ENCODE measurements at regions not wholly inside any gene's neighbourhood (a gene's known extent, or its start where the extent isn't known, plus 50 kb on each side); places are given as distances from the start of the nearest gene placed in this dataset.

- in situ Hi-C loops (cut with MboI; ENCODE audit: low sequenced_read_pairs in 4 of 4) (no loop called here), intact Hi-C loops (cut with DNase I; ENCODE audit: low total_unique reads) (no loop called here)
- TF ChIP-seq POLR2A (IDR thresholded peaks at IDR 0.05) = no peak
- TF ChIP-seq CTCF (IDR thresholded peaks at IDR 0.05 in 4 of 5, conservative IDR thresholded peaks at IDR 0.05 in 1 of 5) = no peak
These were observed 220.2 kb downstream of the DUSP10 start for GRCh38 chr1:221521686-221522085.

GRCh38 chr1:221522529-221522940, 219.4 kb downstream of the DUSP10 start:
- Histone ChIP-seq H3K27ac (no peak overlapping the region), H3K9me3 (no peaks in the 10 kb centered on the region), H3K36me3 (no peaks in the 10 kb centered on the region), H3K4me1 (no peaks in the 10 kb centered on the region), H3K4me3 (no peak overlapping the region), H3K27me3 (no peaks in the 10 kb centered on the region)
- no peak for DNase-seq
- in situ Hi-C loops (cut with MboI; ENCODE audit: low sequenced_read_pairs in 4 of 4) (no loop called here), intact Hi-C loops (cut with DNase I; ENCODE audit: low total_unique reads) (no loop called here)
- ATAC-seq = no peak
- no peak for TF ChIP-seq POLR2A (IDR thresholded peaks at IDR 0.05)
- no peak for TF ChIP-seq CTCF (IDR thresholded peaks at IDR 0.05 in 4 of 5, conservative IDR thresholded peaks at IDR 0.05 in 1 of 5)

More at GRCh38 chr1:221521686-221522085, 220.2 kb downstream of the DUSP10 start:
- no peaks in the 10 kb centered on the region for H3K4me1 ChIP-seq
- H3K27me3 ChIP-seq = no peaks in the 10 kb centered on the region
- H3K27ac ChIP-seq = no peak overlapping the region
- ATAC-seq = no peak
- no peaks in the 10 kb centered on the region for H3K36me3 ChIP-seq
- no peak for DNase-seq
- no peak overlapping the region for H3K4me3 ChIP-seq
- H3K9me3 ChIP-seq = no peaks in the 10 kb centered on the region

- ATAC-seq = no peak
- no peaks in the 10 kb centered on the region for H3K9me3 ChIP-seq
These were observed 216.1 kb downstream of the DUSP10 start for GRCh38 chr1:221525749-221526148.

GRCh38 chr1:221527302-221527701, 214.6 kb downstream of the DUSP10 start:
- H3K9me3 ChIP-seq = no peaks in the 10 kb centered on the region
- no peak overlapping the region for H3K27ac ChIP-seq
- no peaks in the 10 kb centered on the region for H3K36me3 ChIP-seq
- intact Hi-C loops (cut with DNase I; ENCODE audit: low total_unique reads) (no loop called here), in situ Hi-C loops (cut with MboI; ENCODE audit: low sequenced_read_pairs in 4 of 4) (loop anchor here in 2 of 4 donors (25.0 kb wide), 1 partner anchor 635 kb away; no protein-coding TSS in a partner anchor)
- ATAC-seq (no peak), DNase-seq (no peak)
- no peaks in the 10 kb centered on the region for H3K27me3 ChIP-seq
- H3K4me1 ChIP-seq = no peaks in the 10 kb centered on the region
- no peak for TF ChIP-seq POLR2A (IDR thresholded peaks at IDR 0.05)
- TF ChIP-seq CTCF (IDR thresholded peaks at IDR 0.05 in 4 of 5, conservative IDR thresholded peaks at IDR 0.05 in 1 of 5) = no peak
- H3K4me3 ChIP-seq = no peak overlapping the region

More at GRCh38 chr1:221525749-221526148, 216.1 kb downstream of the DUSP10 start:
- DNase-seq = no peak
- Histone ChIP-seq H3K4me1 (no peaks in the 10 kb centered on the region), H3K36me3 (no peaks in the 10 kb centered on the region), H3K27ac (no peak overlapping the region), H3K27me3 (no peaks in the 10 kb centered on the region), H3K4me3 (no peak overlapping the region)
- in situ Hi-C loops (cut with MboI; ENCODE audit: low sequenced_read_pairs in 4 of 4) = loop anchor here in 2 of 4 donors (25.0 kb wide), 1 partner anchor 637 kb away; no protein-coding TSS in a partner anchor
- intact Hi-C loops (cut with DNase I; ENCODE audit: low total_unique reads) = no loop called here
- TF ChIP-seq CTCF (IDR thresholded peaks at IDR 0.05 in 4 of 5, conservative IDR thresholded peaks at IDR 0.05 in 1 of 5) (no peak), POLR2A (IDR thresholded peaks at IDR 0.05) (no peak)
